SK-N-SH (cell line): ENCODE measurements at regions not wholly inside any gene's neighbourhood (a gene's known extent, or its start where the extent isn't known, plus 50 kb on each side); places are given as distances from the start of the nearest gene placed in this dataset.

Source experiments
- SIN3A ChIP-seq: IDR thresholded peaks from 2 replicates; pipeline ENCODE4 v1.6.1; 2012; ENCODE audit warnings: low read depth, mild to moderate bottlenecking, low read length, moderate library complexity, borderline replicate concordance
- SMC3 ChIP-seq: IDR thresholded peaks from 2 replicates; pipeline ENCODE4 v1.6.1; 2012; ENCODE audit warnings: low read depth, low read length, improper control_type of control experiment

DNA sequence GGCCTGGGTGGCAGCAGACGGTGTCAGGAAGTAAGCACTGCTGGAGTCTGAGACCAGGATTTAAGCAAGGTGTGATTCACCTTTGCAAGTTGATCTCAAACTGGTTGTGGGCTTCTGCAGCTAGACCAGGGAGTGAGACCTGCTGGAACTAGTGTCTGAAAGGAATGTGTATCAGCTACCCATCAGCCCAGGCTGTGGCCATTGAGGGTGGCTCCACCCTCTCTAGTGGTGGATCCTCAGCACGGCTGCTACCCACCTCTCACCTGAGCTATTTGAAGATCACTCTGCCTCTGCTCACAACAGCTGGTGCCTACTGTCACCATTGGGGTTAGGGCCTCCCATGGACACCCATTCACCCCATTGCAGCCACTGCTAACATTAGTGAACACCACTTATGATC lies 140.3 kb upstream of the DCBLD2 start:
- TF ChIP-seq SMC3 = no peak
- TF ChIP-seq SIN3A = no peak
